Fibroblast of mammary gland (primary cell): ENCODE measurements at regions not wholly inside any gene's neighbourhood (a gene's known extent, or its start where the extent isn't known, plus 50 kb on each side); places are given as distances from the start of the nearest gene placed in this dataset.

Source experiments
- DNase-seq: peaks from one replicate; pipeline ENCODE4 v3.0.0-alpha.2; 2010; ENCODE audit warnings: low read depth
- H3K4me3 ChIP-seq: 2 replicates; pipeline ENCODE4 v1.5.1; 2011; ENCODE audit warnings: low read depth, mild to moderate bottlenecking, low read length, moderate library complexity; ENCODE audit not compliant: control insufficient read depth
- TF ChIP-seq, protein P1 (sequence below): conservative IDR thresholded peaks from 2 replicates; pipeline ENCODE4 v1.5.1; 2011; ENCODE audit warnings: low read depth, low read length, inconsistent platforms; ENCODE audit not compliant: control insufficient read depth, insufficient read depth

- no peak overlapping the region for H3K4me3 ChIP-seq
- no peak for DNase-seq
- TF ChIP-seq, protein P1, sequence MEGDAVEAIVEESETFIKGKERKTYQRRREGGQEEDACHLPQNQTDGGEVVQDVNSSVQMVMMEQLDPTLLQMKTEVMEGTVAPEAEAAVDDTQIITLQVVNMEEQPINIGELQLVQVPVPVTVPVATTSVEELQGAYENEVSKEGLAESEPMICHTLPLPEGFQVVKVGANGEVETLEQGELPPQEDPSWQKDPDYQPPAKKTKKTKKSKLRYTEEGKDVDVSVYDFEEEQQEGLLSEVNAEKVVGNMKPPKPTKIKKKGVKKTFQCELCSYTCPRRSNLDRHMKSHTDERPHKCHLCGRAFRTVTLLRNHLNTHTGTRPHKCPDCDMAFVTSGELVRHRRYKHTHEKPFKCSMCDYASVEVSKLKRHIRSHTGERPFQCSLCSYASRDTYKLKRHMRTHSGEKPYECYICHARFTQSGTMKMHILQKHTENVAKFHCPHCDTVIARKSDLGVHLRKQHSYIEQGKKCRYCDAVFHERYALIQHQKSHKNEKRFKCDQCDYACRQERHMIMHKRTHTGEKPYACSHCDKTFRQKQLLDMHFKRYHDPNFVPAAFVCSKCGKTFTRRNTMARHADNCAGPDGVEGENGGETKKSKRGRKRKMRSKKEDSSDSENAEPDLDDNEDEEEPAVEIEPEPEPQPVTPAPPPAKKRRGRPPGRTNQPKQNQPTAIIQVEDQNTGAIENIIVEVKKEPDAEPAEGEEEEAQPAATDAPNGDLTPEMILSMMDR = no peak
These were observed 1950.9 kb upstream of the TENM3 start for GRCh38 chr4:180292339-180292738.

- TF ChIP-seq, protein P1 = no peak
- no peak for DNase-seq
- H3K4me3 ChIP-seq = no peak overlapping the region
These were observed 1947.1 kb upstream of the TENM3 start for GRCh38 chr4:180296036-180296599.

- TF ChIP-seq, protein P1 = no peak
- DNase-seq = no peak
- H3K4me3 ChIP-seq = no peak overlapping the region
These were observed 1938.9 kb upstream of the TENM3 start for GRCh38 chr4:180304321-180304720.

GRCh38 chr4:180310616-180311015, 1932.6 kb upstream of the TENM3 start:
- no peak for DNase-seq

GRCh38 chr4:180314972-180315371, 1928.2 kb upstream of the TENM3 start:
- no peak for DNase-seq
- TF ChIP-seq, protein P1 = no peak

More at GRCh38 chr4:180310616-180311015, 1932.6 kb upstream of the TENM3 start:
- TF ChIP-seq, protein P1 = no peak
- H3K4me3 ChIP-seq = no peak overlapping the region

GRCh38 chr4:180330521-180330920, 1912.7 kb upstream of the TENM3 start:
- no peak overlapping the region for H3K4me3 ChIP-seq
- no peak for DNase-seq
- TF ChIP-seq, protein P1 = no peak

More at GRCh38 chr4:180314972-180315371, 1928.2 kb upstream of the TENM3 start:
- no peak overlapping the region for H3K4me3 ChIP-seq

DNA sequence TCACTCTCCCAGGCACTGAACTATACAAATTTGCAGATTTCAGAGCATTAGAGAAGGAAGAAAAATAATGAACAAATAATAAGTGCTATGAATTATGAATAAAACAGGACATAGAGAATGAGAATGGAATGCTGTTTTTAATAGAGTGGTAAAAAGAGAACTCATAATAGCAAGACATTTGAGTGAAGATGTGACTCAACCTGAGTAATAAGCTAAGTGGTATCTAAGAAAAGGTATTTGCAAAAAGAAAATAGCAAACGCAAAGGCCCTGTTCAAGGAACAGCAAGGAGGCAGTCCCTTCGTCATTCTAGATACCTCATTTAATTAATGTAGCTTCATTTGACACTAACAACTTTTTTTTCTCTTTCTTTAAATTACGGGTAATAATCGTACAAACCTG, 1910.0 kb upstream of the TENM3 start:
- DNase-seq = no peak

More for the DNA sequence above, 1910.0 kb upstream of the TENM3 start:
- H3K4me3 ChIP-seq = no peak overlapping the region
- TF ChIP-seq, protein P1 = no peak
